Endothelial cell of umbilical vein (primary cell): ENCODE measurements at regions not wholly inside any gene's neighbourhood (a gene's known extent, or its start where the extent isn't known, plus 50 kb on each side); places are given as distances from the start of the nearest gene placed in this dataset.
A peak's percentile ranks its signal among the peaks of the same experiment; 100 is the strongest.

ENCODE experiments used
- BruUV-seq: library from RNA; stranded (reverse); fragments of 400-500 nt; replicated peaks from 2 replicates; lab custom pipeline; 2021; lab: Mats Ljungman, UMichigan
- CTCF ChIA-PET: fragments of 300-600, 350-600 bp; sonication (Branson Sonifier 250); formaldehyde crosslinking; loops from one replicate; lab custom pipeline; 2021; ENCODE audit warnings: antibody characterized with exemption, inconsistent platforms; lab: Charles Lee
- POLR2A ChIA-PET: fragments of 300-600, 350-600 bp; sonication (Branson Sonifier 250); formaldehyde crosslinking; loops from one replicate; lab custom pipeline; 2021; ENCODE audit warnings: antibody characterized with exemption, inconsistent platforms; lab: Charles Lee
- DNase-seq: peaks from one replicate; pipeline ENCODE4 v3.0.0-alpha.2; 2011; ENCODE audit warnings: low read depth, low spot score
- FAIRE-seq: peaks from 2 replicates; lab custom pipeline; 2011; peaks lifted over from hg19 to GRCh38; lab: Jason Lieb, UNC
- H2AFZ ChIP-seq: 2 replicates; pipeline ENCODE4 v1.6.0; 2012; ENCODE audit warnings: low read depth, low read length, control low read depth, inconsistent platforms
- H3K27ac ChIP-seq: 2 replicates; pipeline ENCODE4 v1.5.1; 2011; ENCODE audit warnings: low read depth, mild to moderate bottlenecking, control low read depth, low read length, moderate library complexity; ENCODE audit not compliant: insufficient read depth
- H3K27me3 ChIP-seq, 2 experiments: 2 replicates each; pipeline versions ENCODE4 v1.6.0 to v1.6.1; 2011; ENCODE audit warnings: low read length in 2 of 2, mixed read lengths in 1 of 2; ENCODE audit not compliant: control insufficient read depth in 2 of 2, insufficient read depth in 2 of 2
- H3K36me3 ChIP-seq, 2 experiments: 2 replicates in 1 of 2; 3 replicates in 1 of 2; pipeline ENCODE4 v1.5.1; 2011; ENCODE audit warnings: low read length in 2 of 2, mild to moderate bottlenecking in 1 of 2, moderate library complexity in 1 of 2; ENCODE audit not compliant: control insufficient read depth in 2 of 2, insufficient read depth in 2 of 2; ENCODE audit errors: extremely low read depth in 1 of 2
- H3K4me1 ChIP-seq: 3 replicates; pipeline ENCODE4 v1.5.1; 2011; ENCODE audit warnings: mild to moderate bottlenecking, low read length; ENCODE audit not compliant: control insufficient read depth, insufficient read depth; ENCODE audit errors: extremely low read depth
- H3K4me2 ChIP-seq: 2 replicates; pipeline ENCODE4 v1.6.1; 2011; ENCODE audit warnings: low read length, control low read depth, mixed read lengths; ENCODE audit not compliant: insufficient read depth
- H3K4me3 ChIP-seq, 3 experiments: fragments of 200-600 bp in 1 of 3; sonication (generic), shearing (Covaris generic) in 1 of 3; replicated peaks in 1 of 3; 2 replicates each; pipeline ENCODE4 v1.5.1; 2011 to 2016; ENCODE audit warnings: control low read depth in 3 of 3, low read length in 3 of 3, mild to moderate bottlenecking in 2 of 3, inconsistent platforms in 1 of 3, low read depth in 1 of 3, moderate library complexity in 1 of 3; ENCODE audit not compliant: insufficient read depth in 1 of 3
- H3K79me2 ChIP-seq: 2 replicates; pipeline ENCODE4 v1.6.0; 2012; ENCODE audit warnings: low read length, inconsistent platforms; ENCODE audit not compliant: control insufficient read depth, insufficient read depth
- H3K9ac ChIP-seq: replicated peaks from 2 replicates; pipeline ENCODE3; 2011; ENCODE audit warnings: low read length, control low read depth; ENCODE audit not compliant: insufficient read depth; ENCODE audit errors: extremely low read depth
- H3K9me1 ChIP-seq: replicated peaks from 3 replicates; pipeline ENCODE4 v1.6.0; 2011; ENCODE audit warnings: mild to moderate bottlenecking, low read length; ENCODE audit not compliant: control insufficient read depth, insufficient read depth; ENCODE audit errors: extremely low read depth
- H3K9me3 ChIP-seq: replicated peaks from 2 replicates; pipeline ENCODE4 v1.5.1; 2012; ENCODE audit warnings: low read length, inconsistent platforms; ENCODE audit not compliant: control insufficient read depth, insufficient read depth
- H4K20me1 ChIP-seq: replicated peaks from 2 replicates; pipeline ENCODE3; 2011; ENCODE audit warnings: mild to moderate bottlenecking, low read length; ENCODE audit not compliant: control insufficient read depth, insufficient read depth; ENCODE audit errors: extremely low read depth
- CTCF ChIP-seq, 2 donors: IDR thresholded peaks; 1 replicate in 1 of 2; 2 replicates in 1 of 2; pipeline ENCODE4 v1.5.1; 2011; ENCODE audit warnings: low read length in 2 of 2, mild to moderate bottlenecking in 2 of 2, moderate library complexity in 2 of 2, control low read depth in 1 of 2, inconsistent platforms in 1 of 2, low read depth in 1 of 2; ENCODE audit not compliant: insufficient read depth in 1 of 2; ENCODE audit errors: extremely low read depth in 1 of 2
- FOS ChIP-seq: IDR thresholded peaks from 2 replicates; pipeline ENCODE4 v1.6.1; 2011; ENCODE audit warnings: mild to moderate bottlenecking, low read length, moderate library complexity, borderline replicate concordance; ENCODE audit not compliant: insufficient read depth
- GATA2 ChIP-seq: IDR thresholded peaks from 2 replicates; pipeline ENCODE4 v1.7.0; 2011; ENCODE audit warnings: low read depth, mild to moderate bottlenecking, moderate library complexity, mixed read lengths, low read length; ENCODE audit not compliant: insufficient read length, insufficient read depth
- JUN ChIP-seq: IDR thresholded peaks from 2 replicates; pipeline ENCODE4 v1.6.1; 2011; ENCODE audit warnings: borderline replicate concordance, low read depth; ENCODE audit not compliant: insufficient read length, insufficient read depth
- MYC ChIP-seq: IDR thresholded peaks from one replicate; pipeline ENCODE4 v1.6.1; 2011; ENCODE audit warnings: mild to moderate bottlenecking, low read depth, low read length
- POLR2A ChIP-seq: IDR thresholded peaks from 2 replicates; pipeline ENCODE4 v1.6.1; 2012; ENCODE audit warnings: low read depth, mild to moderate bottlenecking, control low read depth, low read length
- POLR2AphosphoS5 ChIP-seq: IDR thresholded peaks from 2 replicates; pipeline ENCODE4 v1.6.1; 2012; ENCODE audit warnings: low read depth, mild to moderate bottlenecking, control low read depth, low read length, moderate library complexity; ENCODE audit not compliant: insufficient read depth
- dilution Hi-C: fragments of 300-500 bp; cut with MboI; formaldehyde crosslinking; loops from one replicate; pipeline ENCODE4 v1.15.0; 2019; ENCODE audit warnings: low sequenced_read_pairs; ENCODE audit not compliant: extremely low pct_ligation_motif_present
- intact Hi-C: fragments of 100-400 bp; cut with micrococcal nuclease; formaldehyde crosslinking; loops from one replicate; pipeline ENCODE4 v1.10.0; 2022

- Histone ChIP-seq H3K4me3 (peak overlapping the region; percentile 37 to 81 (median 59)), H3K9ac (peak overlapping the region; percentile 86), H3K27me3 (no peaks in the 10 kb centered on the region), H3K9me1 (no peaks in the 10 kb centered on the region), H3K4me2 (peak overlapping the region; percentile 88), H3K27ac (peak overlapping the region; percentile 86), H3K9me3 (no peaks in the 10 kb centered on the region), H3K79me2 (no peaks in the 10 kb centered on the region), H3K36me3 (no peaks in the 10 kb centered on the region), H2AFZ (no peak overlapping the region), H4K20me1 (no peaks in the 10 kb centered on the region), H3K4me1 (peaks cover 19% of the 10 kb centered on the region)
- BruUV-seq = no TSS peak
- dilution Hi-C loops = no loop called here
- CTCF ChIA-PET = interaction anchor here (1.2 to 2.6 kb wide), 3 partner anchors 13 to 1116 kb away, joined by 3 to 31 read pairs (median 4); a partner anchor contains a TSS
- FAIRE-seq (peak; percentile 95), DNase-seq (peak; percentile 100)
- POLR2A ChIA-PET = interaction anchor here (0.6 to 4.5 kb wide), 23 partner anchors 11 to 1134 kb away, joined by 3 to 107 read pairs (median 5); partner anchors contain the start of gene ZSCAN26
- intact Hi-C loops = loop anchor here (1.0 to 10.0 kb wide), 11 partner anchors 14 to 1105 kb away; partner anchors contain the start of gene ABT1
- no peak for TF ChIP-seq CTCF (IDR thresholded peaks at IDR 0.05; ENCODE audit: extremely low read depth in 1 of 2, insufficient read depth in 1 of 2, low read depth in 1 of 2, low read length in 2 of 2)
- peak; percentile 72 for TF ChIP-seq POLR2AphosphoS5
- TF ChIP-seq GATA2 = no peak
- no peak for TF ChIP-seq FOS
- TF ChIP-seq MYC = no peak
- no peak for TF ChIP-seq JUN
- peak; percentile 76 for TF ChIP-seq POLR2A
These were observed 114.8 kb upstream of the PRSS16 start for GRCh38 chr6:27132532-27133280.
